KMS-11 (cell line): ENCODE measurements at regions not wholly inside any gene's neighbourhood (a gene's known extent, or its start where the extent isn't known, plus 50 kb on each side); places are given as distances from the start of the nearest gene placed in this dataset.

Experiments
- H2AFZ ChIP-seq: fragments of 200-600 bp; sonication (generic); 2 replicates; pipeline ENCODE4 v1.6.1; 2016; ENCODE audit warnings: antibody characterized with exemption, mixed run types, low read depth
- H3K27ac ChIP-seq: fragments of 200-600 bp; sonication (generic); 2 replicates; pipeline ENCODE4 v1.6.1; 2016; ENCODE audit warnings: mild to moderate bottlenecking, mixed run types
- H3K27me3 ChIP-seq: fragments of 200-600 bp; sonication (generic); 2 replicates; pipeline ENCODE4 v1.6.1; 2017; ENCODE audit warnings: mild to moderate bottlenecking, low read depth, mixed run types, moderate library complexity; ENCODE audit not compliant: insufficient read depth
- H3K36me3 ChIP-seq: fragments of 200-600 bp; sonication (generic); 2 replicates; pipeline ENCODE4 v1.6.1; 2017; ENCODE audit warnings: mild to moderate bottlenecking, mixed run types; ENCODE audit not compliant: insufficient read depth
- H3K4me1 ChIP-seq: fragments of 200-600 bp; sonication (generic); 2 replicates; pipeline ENCODE4 v1.6.1; 2016; ENCODE audit warnings: mild to moderate bottlenecking, low read depth, mixed run types; ENCODE audit not compliant: poor library complexity, severe bottlenecking
- H3K4me2 ChIP-seq: fragments of 200-600 bp; sonication (generic); 2 replicates; pipeline ENCODE4 v1.7.0; 2016; ENCODE audit warnings: mild to moderate bottlenecking, mixed run types
- H3K4me3 ChIP-seq: fragments of 200-600 bp; sonication (generic); IDR thresholded peaks from 2 replicates; pipeline ENCODE4 v1.6.1; 2017; ENCODE audit warnings: low read depth, low read length, mixed read lengths; ENCODE audit not compliant: insufficient read depth
- H3K79me2 ChIP-seq: fragments of 200-600 bp; sonication (generic); 2 replicates; pipeline ENCODE4 v1.6.1; 2016; ENCODE audit warnings: low read depth, mixed run types; ENCODE audit not compliant: insufficient read depth
- H3K9ac ChIP-seq: fragments of 200-600 bp; sonication (generic); 2 replicates; pipeline ENCODE4 v1.6.1; 2016; ENCODE audit warnings: mild to moderate bottlenecking, mixed run types
- H4K20me1 ChIP-seq: fragments of 200-600 bp; sonication (generic); 2 replicates; pipeline ENCODE4 v1.6.1; 2016; ENCODE audit warnings: mild to moderate bottlenecking, mixed run types; ENCODE audit not compliant: insufficient read depth
- CTCF ChIP-seq: fragments of 200-600 bp; sonication (generic); conservative IDR thresholded peaks from 2 replicates; pipeline ENCODE4 v1.6.1; 2017; ENCODE audit warnings: low read depth, mild to moderate bottlenecking, antibody characterized with exemption, low read length, moderate library complexity, mixed read lengths

GRCh38 chr2:3037196-3038194 lies 340.1 kb downstream of the EIPR1 start:
- no peak for TF ChIP-seq CTCF
- Histone ChIP-seq H2AFZ (no peak overlapping the region), H3K27ac (no peak overlapping the region), H3K27me3 (no peaks in the 10 kb centered on the region), H3K4me2 (no peak overlapping the region), H3K4me3 (no peak overlapping the region), H3K4me1 (no peaks in the 10 kb centered on the region), H3K79me2 (no peaks in the 10 kb centered on the region), H3K9ac (no peak overlapping the region), H3K36me3 (no peaks in the 10 kb centered on the region), H4K20me1 (no peaks in the 10 kb centered on the region)

DNA sequence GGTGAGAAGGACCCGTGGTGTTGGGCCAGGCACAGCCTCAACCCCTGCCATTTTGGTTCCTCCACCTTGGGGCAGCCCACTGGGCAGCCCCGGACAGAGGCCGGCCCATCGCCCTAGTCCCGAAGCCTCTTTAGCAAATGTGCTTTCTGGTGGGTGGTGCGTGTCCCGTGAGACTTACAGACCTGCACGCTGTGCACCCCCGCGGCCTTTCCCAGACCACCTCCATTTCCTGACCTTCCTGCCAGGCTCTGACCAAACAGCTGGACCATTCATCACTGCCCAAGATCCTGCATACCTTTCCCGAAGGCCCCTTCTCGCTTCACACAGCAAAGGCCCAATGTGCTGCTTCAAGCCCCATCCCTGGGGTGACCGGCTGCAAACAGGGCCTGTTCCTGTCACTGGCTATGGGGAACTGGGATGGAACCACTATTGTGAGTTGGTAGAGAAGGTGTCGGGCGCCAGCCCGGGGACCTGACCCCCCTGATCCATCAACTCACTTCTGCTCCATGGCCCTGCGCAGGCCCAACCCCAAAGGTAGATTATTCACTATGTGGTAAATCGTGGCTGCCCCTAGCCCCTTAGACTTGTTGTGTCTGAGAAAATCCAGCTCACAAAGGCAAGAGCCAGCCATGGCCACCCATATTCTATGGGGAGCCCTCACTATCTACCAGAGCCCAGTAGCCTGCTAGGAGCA lies 341.0 kb downstream of the EIPR1 start:
- Histone ChIP-seq H2AFZ (no peak overlapping the region), H3K27me3 (no peaks in the 10 kb centered on the region), H4K20me1 (no peaks in the 10 kb centered on the region), H3K79me2 (no peaks in the 10 kb centered on the region), H3K4me2 (no peak overlapping the region), H3K4me1 (no peaks in the 10 kb centered on the region), H3K27ac (no peak overlapping the region), H3K9ac (no peak overlapping the region), H3K36me3 (no peaks in the 10 kb centered on the region), H3K4me3 (no peak overlapping the region)
- no peak for TF ChIP-seq CTCF

DNA sequence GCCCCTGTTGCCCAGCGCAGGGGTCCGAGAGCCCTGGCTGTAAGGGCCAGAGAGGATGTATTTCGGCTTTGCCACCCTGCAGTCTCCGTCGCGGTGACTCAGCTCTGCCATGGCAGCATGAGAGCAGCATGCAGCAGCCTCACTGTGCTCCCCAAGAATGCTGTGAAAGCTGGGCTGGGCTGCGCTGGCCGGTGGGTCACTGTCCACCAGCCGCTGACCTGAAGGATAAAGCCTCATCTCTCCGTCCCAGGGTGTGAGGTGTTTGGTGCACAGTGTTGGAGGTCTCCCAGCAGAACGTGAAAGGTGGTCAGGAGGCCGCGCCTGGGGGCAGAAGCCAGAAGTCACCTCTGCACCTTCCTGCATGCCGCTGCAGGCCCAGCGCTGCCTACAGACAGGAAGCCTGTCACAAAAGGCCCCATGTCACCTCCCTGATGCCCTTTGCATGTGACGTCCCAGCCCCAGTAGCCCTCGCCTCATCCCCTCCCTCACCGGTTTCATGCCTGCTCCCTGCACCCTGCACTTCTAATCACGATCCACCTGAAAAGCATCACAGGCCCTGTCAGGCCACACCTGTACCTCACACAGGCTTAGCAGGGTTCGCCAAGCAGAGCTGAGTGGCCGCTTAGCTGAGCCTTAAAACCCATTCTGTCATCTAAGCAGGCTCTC lies 342.1 kb downstream of the EIPR1 start:
- no peaks in the 10 kb centered on the region for H3K36me3 ChIP-seq
- no peaks in the 10 kb centered on the region for H3K4me1 ChIP-seq
- H3K9ac ChIP-seq = no peak overlapping the region
- no peak overlapping the region for H3K4me3 ChIP-seq
- no peaks in the 10 kb centered on the region for H3K79me2 ChIP-seq
- H2AFZ ChIP-seq = no peak overlapping the region
- H3K4me2 ChIP-seq = no peak overlapping the region
- H4K20me1 ChIP-seq = no peaks in the 10 kb centered on the region
- H3K27ac ChIP-seq = no peak overlapping the region
- H3K27me3 ChIP-seq = no peaks in the 10 kb centered on the region
- no peak for TF ChIP-seq CTCF

- no peaks in the 10 kb centered on the region for H3K79me2 ChIP-seq
- H3K4me2 ChIP-seq = no peak overlapping the region
- H3K4me1 ChIP-seq = no peaks in the 10 kb centered on the region
- H3K4me3 ChIP-seq = no peak overlapping the region
- H3K9ac ChIP-seq = no peak overlapping the region
- no peaks in the 10 kb centered on the region for H4K20me1 ChIP-seq
- H3K27ac ChIP-seq = no peak overlapping the region
- H2AFZ ChIP-seq = no peak overlapping the region
- no peak for TF ChIP-seq CTCF
- no peaks in the 10 kb centered on the region for H3K36me3 ChIP-seq
- no peaks in the 10 kb centered on the region for H3K27me3 ChIP-seq
Measured at GRCh38 chr2:3034856-3035255, 342.8 kb downstream of the EIPR1 start.
